Panc1 (cell line): ENCODE measurements at regions not wholly inside any gene's neighbourhood (a gene's known extent, or its start where the extent isn't known, plus 50 kb on each side); places are given as distances from the start of the nearest gene placed in this dataset.

Source experiments
- ATAC-seq: fragments of 200-7000 bp; cut with Tn5 transposase; 2 replicates; pipeline ENCODE4 v1.9.1; 2020; ENCODE audit warnings: mild to moderate bottlenecking, moderate library complexity
- BruUV-seq: library from RNA; stranded (reverse); fragments of 400-500 nt; replicated peaks from 2 replicates; lab custom pipeline; 2021; lab: Mats Ljungman, UMichigan
- CTCF ChIA-PET: fragments of 300-600 bp; sonication (Branson Sonifier 250); formaldehyde crosslinking; loops from one replicate; lab custom pipeline; 2022; ENCODE audit warnings: antibody characterized with exemption; lab: Charles Lee
- POLR2A ChIA-PET: fragments of 300-600 bp; sonication (Branson Sonifier 250); formaldehyde crosslinking; loops from one replicate; lab custom pipeline; 2022; ENCODE audit warnings: antibody characterized with exemption; lab: Charles Lee
- DNase-seq: peaks from one replicate; pipeline ENCODE4 v3.0.0-alpha.2; 2010; ENCODE audit warnings: low read depth, low spot score
- H3K27ac ChIP-seq: 2 replicates; pipeline ENCODE4 v1.5.1; 2011; ENCODE audit warnings: mild to moderate bottlenecking, low read length, inconsistent platforms
- H3K27me3 ChIP-seq: fragments of 200-500 bp; sonication (Bioruptor generic); 2 replicates; pipeline ENCODE4 v1.6.0; 2014; ENCODE audit warnings: low read length, inconsistent platforms; ENCODE audit not compliant: control insufficient read depth, insufficient read depth
- H3K36me3 ChIP-seq: fragments of 200-500 bp; sonication (Bioruptor generic); 2 replicates; pipeline ENCODE4 v1.5.1; 2014; ENCODE audit warnings: inconsistent platforms, mild to moderate bottlenecking, low read length, moderate library complexity; ENCODE audit not compliant: control insufficient read depth, insufficient read depth
- H3K4me1 ChIP-seq: 2 replicates; pipeline ENCODE4 v1.5.1; 2011; ENCODE audit warnings: inconsistent platforms, mild to moderate bottlenecking, low read length, moderate library complexity; ENCODE audit not compliant: control insufficient read depth, insufficient read depth
- H3K4me3 ChIP-seq, 2 experiments: 2 replicates each; pipeline ENCODE4 v1.5.1; 2011 to 2012; ENCODE audit warnings: low read depth in 2 of 2, low read length in 2 of 2, mild to moderate bottlenecking in 2 of 2, inconsistent platforms in 1 of 2, moderate library complexity in 1 of 2
- H3K9me3 ChIP-seq: fragments of 200-500 bp; sonication (Bioruptor generic); 2 replicates; pipeline ENCODE4 v1.5.1; 2014; ENCODE audit warnings: low read depth, mild to moderate bottlenecking, inconsistent platforms, low read length, moderate library complexity; ENCODE audit not compliant: control insufficient read depth, insufficient read depth
- POLR2AphosphoS5 ChIP-seq: IDR thresholded peaks from 2 replicates; pipeline ENCODE4 v1.6.1; 2012; ENCODE audit warnings: mild to moderate bottlenecking, low read depth, low read length, moderate library complexity
- SIN3A ChIP-seq: IDR thresholded peaks from 2 replicates; pipeline ENCODE4 v1.6.1; 2012; ENCODE audit warnings: low read depth, mild to moderate bottlenecking, low read length, moderate library complexity, borderline replicate concordance; ENCODE audit not compliant: insufficient read depth
- TCF7L2 ChIP-seq: IDR thresholded peaks from 2 replicates; pipeline ENCODE4 v1.6.1; 2011; ENCODE audit warnings: mild to moderate bottlenecking, low read depth, low read length, inconsistent platforms
- in situ Hi-C: cut with HindIII; loops from 2 replicates; pipeline ENCODE4 v1.10.0; 2016; ENCODE audit warnings: low sequenced_read_pairs, low pct_unique_long_range_greater_than_20kb
- intact Hi-C: fragments of 100-400 bp; cut with micrococcal nuclease; formaldehyde crosslinking; loops from one replicate; pipeline ENCODE4 v1.10.0; 2022; ENCODE audit not compliant: unreplicated experiment
- TF ChIP-seq, protein P1 (sequence below): fragments of 450-650 bp; IDR thresholded peaks from 2 replicates; pipeline ENCODE4 v1.5.1; 2017; ENCODE audit warnings: mild to moderate bottlenecking
- TF ChIP-seq, protein P2 (sequence below), 2 experiments: IDR thresholded peaks; 2 replicates each; pipeline ENCODE4 v1.6.1; 2011 to 2012; ENCODE audit warnings: low read depth in 2 of 2, control low read depth in 1 of 2, low read length in 1 of 2, mild to moderate bottlenecking in 1 of 2, moderate library complexity in 1 of 2; ENCODE audit not compliant: insufficient read depth in 1 of 2

DNA sequence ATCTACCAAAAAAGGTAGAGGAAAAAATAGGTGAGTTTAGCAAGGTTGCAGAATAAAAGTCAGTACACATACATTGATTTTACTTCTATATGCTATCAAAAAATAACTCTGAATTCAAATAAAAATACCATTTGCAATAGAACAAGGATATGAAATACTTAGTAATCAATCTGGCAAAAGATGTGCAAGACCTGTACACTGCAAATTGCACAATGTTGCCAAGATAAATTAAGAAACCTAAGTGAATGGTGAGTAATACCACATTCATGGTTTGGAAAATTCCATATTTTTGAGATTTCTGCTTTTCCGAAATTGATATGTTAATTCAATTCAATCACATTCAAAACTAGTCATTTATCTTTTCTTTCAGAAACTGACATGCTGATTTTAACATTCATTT lies 464.8 kb downstream of the EPHA3 start:
- Histone ChIP-seq H3K27ac (no peak overlapping the region), H3K27me3 (no peaks in the 10 kb centered on the region), H3K36me3 (no peaks in the 10 kb centered on the region), H3K4me1 (no peaks in the 10 kb centered on the region), H3K9me3 (no peaks in the 10 kb centered on the region), H3K4me3 (no peak overlapping the region)
- no TSS peak for BruUV-seq
- ChIA-PET CTCF (no interaction called here), POLR2A (no interaction called here)
- intact Hi-C loops = no loop called here
- no peak for ATAC-seq
- TF ChIP-seq, protein P1, sequence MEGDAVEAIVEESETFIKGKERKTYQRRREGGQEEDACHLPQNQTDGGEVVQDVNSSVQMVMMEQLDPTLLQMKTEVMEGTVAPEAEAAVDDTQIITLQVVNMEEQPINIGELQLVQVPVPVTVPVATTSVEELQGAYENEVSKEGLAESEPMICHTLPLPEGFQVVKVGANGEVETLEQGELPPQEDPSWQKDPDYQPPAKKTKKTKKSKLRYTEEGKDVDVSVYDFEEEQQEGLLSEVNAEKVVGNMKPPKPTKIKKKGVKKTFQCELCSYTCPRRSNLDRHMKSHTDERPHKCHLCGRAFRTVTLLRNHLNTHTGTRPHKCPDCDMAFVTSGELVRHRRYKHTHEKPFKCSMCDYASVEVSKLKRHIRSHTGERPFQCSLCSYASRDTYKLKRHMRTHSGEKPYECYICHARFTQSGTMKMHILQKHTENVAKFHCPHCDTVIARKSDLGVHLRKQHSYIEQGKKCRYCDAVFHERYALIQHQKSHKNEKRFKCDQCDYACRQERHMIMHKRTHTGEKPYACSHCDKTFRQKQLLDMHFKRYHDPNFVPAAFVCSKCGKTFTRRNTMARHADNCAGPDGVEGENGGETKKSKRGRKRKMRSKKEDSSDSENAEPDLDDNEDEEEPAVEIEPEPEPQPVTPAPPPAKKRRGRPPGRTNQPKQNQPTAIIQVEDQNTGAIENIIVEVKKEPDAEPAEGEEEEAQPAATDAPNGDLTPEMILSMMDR = no peak
- TF ChIP-seq TCF7L2 (no peak), POLR2AphosphoS5 (no peak), SIN3A (no peak)
- TF ChIP-seq, protein P2, sequence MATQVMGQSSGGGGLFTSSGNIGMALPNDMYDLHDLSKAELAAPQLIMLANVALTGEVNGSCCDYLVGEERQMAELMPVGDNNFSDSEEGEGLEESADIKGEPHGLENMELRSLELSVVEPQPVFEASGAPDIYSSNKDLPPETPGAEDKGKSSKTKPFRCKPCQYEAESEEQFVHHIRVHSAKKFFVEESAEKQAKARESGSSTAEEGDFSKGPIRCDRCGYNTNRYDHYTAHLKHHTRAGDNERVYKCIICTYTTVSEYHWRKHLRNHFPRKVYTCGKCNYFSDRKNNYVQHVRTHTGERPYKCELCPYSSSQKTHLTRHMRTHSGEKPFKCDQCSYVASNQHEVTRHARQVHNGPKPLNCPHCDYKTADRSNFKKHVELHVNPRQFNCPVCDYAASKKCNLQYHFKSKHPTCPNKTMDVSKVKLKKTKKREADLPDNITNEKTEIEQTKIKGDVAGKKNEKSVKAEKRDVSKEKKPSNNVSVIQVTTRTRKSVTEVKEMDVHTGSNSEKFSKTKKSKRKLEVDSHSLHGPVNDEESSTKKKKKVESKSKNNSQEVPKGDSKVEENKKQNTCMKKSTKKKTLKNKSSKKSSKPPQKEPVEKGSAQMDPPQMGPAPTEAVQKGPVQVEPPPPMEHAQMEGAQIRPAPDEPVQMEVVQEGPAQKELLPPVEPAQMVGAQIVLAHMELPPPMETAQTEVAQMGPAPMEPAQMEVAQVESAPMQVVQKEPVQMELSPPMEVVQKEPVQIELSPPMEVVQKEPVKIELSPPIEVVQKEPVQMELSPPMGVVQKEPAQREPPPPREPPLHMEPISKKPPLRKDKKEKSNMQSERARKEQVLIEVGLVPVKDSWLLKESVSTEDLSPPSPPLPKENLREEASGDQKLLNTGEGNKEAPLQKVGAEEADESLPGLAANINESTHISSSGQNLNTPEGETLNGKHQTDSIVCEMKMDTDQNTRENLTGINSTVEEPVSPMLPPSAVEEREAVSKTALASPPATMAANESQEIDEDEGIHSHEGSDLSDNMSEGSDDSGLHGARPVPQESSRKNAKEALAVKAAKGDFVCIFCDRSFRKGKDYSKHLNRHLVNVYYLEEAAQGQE (IDR thresholded peaks at IDR 0.05; ENCODE audit: insufficient read depth in 1 of 2, low read depth in 2 of 2, low read length in 1 of 2) = no peak
- in situ Hi-C loops = no loop called here
- no peak for DNase-seq

DNA sequence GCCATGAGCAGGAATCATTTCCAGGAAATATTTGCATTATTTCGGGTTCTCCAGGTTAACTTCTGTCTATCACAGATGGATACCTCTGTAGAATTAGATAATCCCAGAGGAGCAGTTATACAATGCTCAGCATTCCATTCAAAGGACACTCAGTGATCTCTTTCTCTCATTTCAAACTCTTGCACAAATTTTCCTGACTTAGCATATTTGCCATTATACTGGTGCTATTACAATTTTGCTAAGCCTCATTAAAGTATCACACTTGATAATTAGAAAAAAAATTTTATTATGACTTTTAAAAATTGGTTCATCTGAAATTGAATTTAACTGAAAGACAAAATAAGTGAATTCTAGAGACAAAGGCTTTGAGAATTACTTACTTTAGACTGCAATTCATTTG lies 469.0 kb downstream of the EPHA3 start:
- H3K27ac ChIP-seq = no peak overlapping the region
- CTCF ChIA-PET = no interaction called here
- no peak overlapping the region for H3K4me3 ChIP-seq
- no peaks in the 10 kb centered on the region for H3K4me1 ChIP-seq
- no peaks in the 10 kb centered on the region for H3K9me3 ChIP-seq
- H3K27me3 ChIP-seq = no peaks in the 10 kb centered on the region
- TF ChIP-seq, protein P1 = no peak
- TF ChIP-seq POLR2AphosphoS5 (no peak), TCF7L2 (no peak)
- TF ChIP-seq, protein P2 (IDR thresholded peaks at IDR 0.05; ENCODE audit: insufficient read depth in 1 of 2, low read depth in 2 of 2, low read length in 1 of 2) = no peak
- ATAC-seq (no peak), DNase-seq (no peak)
- intact Hi-C loops (no loop called here), in situ Hi-C loops (no loop called here)
- POLR2A ChIA-PET = no interaction called here
- H3K36me3 ChIP-seq = no peaks in the 10 kb centered on the region
- no TSS peak for BruUV-seq
